ENCODE measurements at regions not wholly inside any gene's neighbourhood (a gene's known extent, or its start where the extent isn't known, plus 50 kb on each side); places are given as distances from the start of the nearest gene placed in this dataset.

GRCh38 chr11:112391086-112391485, 130.4 kb upstream of the PLET1 start:
- intact Hi-C loops (cut with DNase I; ENCODE audit: low total_unique reads), result no loop called here
- H3K4me3 ChIP-seq (ENCODE audit: low read depth, poor library complexity, severe bottlenecking), result no peak overlapping the region
- WGBS, 2 donors, result 31% methylated on average over 2 of the region's 2 CpGs
- DNase-seq (ENCODE audit: low spot score in 2 of 2), result no peak
- TF ChIP-seq CTCF (IDR thresholded peaks at IDR 0.05), result no peak
- TF ChIP-seq POLR2A (IDR thresholded peaks at IDR 0.05), result no peak

GRCh38 chr11:112392904-112393303, 132.2 kb upstream of the PLET1 start:
- WGBS, 2 donors, result 73 to 79% methylated on average over 5 of the region's 5 CpGs

GRCh38 chr11:112394304-112394703, 133.6 kb upstream of the PLET1 start:
- TF ChIP-seq CTCF (IDR thresholded peaks at IDR 0.05), result no peak
- TF ChIP-seq POLR2A (IDR thresholded peaks at IDR 0.05), result no peak
- 24 to 33% methylated on average over 3 of the region's 3 CpGs for WGBS, 2 donors
- intact Hi-C loops (cut with DNase I; ENCODE audit: low total_unique reads), result no loop called here
- no peak overlapping the region for H3K4me3 ChIP-seq (ENCODE audit: low read depth, poor library complexity, severe bottlenecking)
- no peak for DNase-seq (ENCODE audit: low spot score in 2 of 2)

More at GRCh38 chr11:112392904-112393303, 132.2 kb upstream of the PLET1 start:
- intact Hi-C loops (cut with DNase I; ENCODE audit: low total_unique reads), result no loop called here
- no peak for TF ChIP-seq POLR2A (IDR thresholded peaks at IDR 0.05)
- no peak for TF ChIP-seq CTCF (IDR thresholded peaks at IDR 0.05)
- no peak overlapping the region for H3K4me3 ChIP-seq (ENCODE audit: low read depth, poor library complexity, severe bottlenecking)
- no peak for DNase-seq (ENCODE audit: low spot score in 2 of 2)

- no peak for DNase-seq (ENCODE audit: low spot score in 2 of 2)
- no peak for TF ChIP-seq POLR2A (IDR thresholded peaks at IDR 0.05)
- no peak for TF ChIP-seq CTCF (IDR thresholded peaks at IDR 0.05)
- WGBS, 2 donors, result 80 to 88% methylated on average over 2 of the region's 2 CpGs
- H3K4me3 ChIP-seq (ENCODE audit: low read depth, poor library complexity, severe bottlenecking), result no peak overlapping the region
- intact Hi-C loops (cut with DNase I; ENCODE audit: low total_unique reads), result no loop called here
Measured at GRCh38 chr11:112396076-112396475, 135.4 kb upstream of the PLET1 start.

GRCh38 chr11:112398798-112399478, 138.3 kb upstream of the PLET1 start:
- no peak overlapping the region for H3K4me3 ChIP-seq (ENCODE audit: low read depth, poor library complexity, severe bottlenecking)
- intact Hi-C loops (cut with DNase I; ENCODE audit: low total_unique reads), result no loop called here
- TF ChIP-seq POLR2A (IDR thresholded peaks at IDR 0.05) (no peak), CTCF (IDR thresholded peaks at IDR 0.05) (no peak)
- DNase-seq (ENCODE audit: low spot score in 2 of 2), result no peak
- 76 to 78% methylated on average over 9 of the region's 9 CpGs for WGBS, 2 donors
